Upper lobe of left lung (tissue), 6 donors: ENCODE measurements at regions not wholly inside any gene's neighbourhood (a gene's known extent, or its start where the extent isn't known, plus 50 kb on each side); places are given as distances from the start of the nearest gene placed in this dataset.

Experiments
- ATAC-seq, 2 donors: fragments of 200-7000 bp; cut with Tn5 transposase; one replicate each; pipeline ENCODE4 v1.9.1; 2022; ENCODE audit warnings: mild to moderate bottlenecking in 2 of 2, moderate library complexity in 2 of 2; ENCODE audit not compliant: low FRiP score in 2 of 2
- DNase-seq, 2 donors: peaks; one replicate each; pipeline ENCODE4 v3.0.0-alpha.2; 2019 to 2020
- H3K27ac ChIP-seq, 4 donors: fragments of 200-600 bp; sonication (generic); one replicate each; pipeline ENCODE4 v1.5.1; 2016 to 2019
- H3K27me3 ChIP-seq, 4 donors: fragments of 200-600 bp; sonication (generic); one replicate each; pipeline ENCODE4 v1.5.1; 2017 to 2019
- H3K36me3 ChIP-seq, 4 donors: fragments of 200-600 bp; sonication (generic); one replicate each; pipeline ENCODE4 v1.5.1; 2016 to 2019
- H3K4me1 ChIP-seq, 4 donors: fragments of 200-600 bp; sonication (generic); one replicate each; pipeline ENCODE4 v1.5.1; 2018 to 2019
- H3K4me3 ChIP-seq, 4 donors: fragments of 200-600 bp; sonication (generic); one replicate each; pipeline ENCODE4 v1.5.1; 2017 to 2019; ENCODE audit warnings: mild to moderate bottlenecking in 2 of 4, moderate library complexity in 1 of 4
- H3K9me3 ChIP-seq, 4 donors: fragments of 200-600 bp; sonication (generic); one replicate each; pipeline ENCODE4 v1.5.1; 2018 to 2019
- CTCF ChIP-seq, 6 experiments: fragments of 450-650 bp in 4 of 6; fragments of 200-600 bp in 2 of 6; sonication (generic) in 2 of 6; IDR thresholded peaks; one replicate each; pipeline ENCODE4 v1.5.1; 2016 to 2019; ENCODE audit warnings: antibody characterized with exemption in 6 of 6
- EP300 ChIP-seq, 4 donors: sonication (generic); formaldehyde crosslinking; IDR thresholded peaks; one replicate each; pipeline ENCODE4 v1.5.1; 2017; ENCODE audit warnings: antibody characterized with exemption in 4 of 4, control low read depth in 2 of 4
- POLR2A ChIP-seq, 4 donors: fragments of 450-650 bp; IDR thresholded peaks; one replicate each; pipeline ENCODE4 v1.5.1; 2016 to 2017; ENCODE audit warnings: antibody characterized with exemption in 4 of 4, mild to moderate bottlenecking in 2 of 4
- POLR2AphosphoS5 ChIP-seq, 2 donors: sonication (generic); formaldehyde crosslinking; IDR thresholded peaks; one replicate each; pipeline ENCODE4 v1.5.1; 2017; ENCODE audit warnings: antibody characterized with exemption in 2 of 2
- WGBS, 2 donors: methylation state at CpG; one replicate each; pipeline ENCODE4 v1.1.5; 2017 to 2018; 5-methylcytosine and 5-hydroxymethylcytosine counted together
- donor health status: DM: no; HTN: no; CAD: no; lungs with moderate emphysema.
- donor health status: DM: no; HTN: yes; CAD: no; lungs with severe emphysema.

GRCh38 chr3:68468695-68469375 is 463.5 kb downstream of the TAFA4 start:
- H3K27me3 ChIP-seq, result no peaks in the 10 kb centered on the region
- 71 to 77% methylated on average over 3 of the region's 3 CpGs for WGBS, 2 donors
- no peaks in the 10 kb centered on the region for H3K36me3 ChIP-seq
- H3K4me1 ChIP-seq, result no peaks in the 10 kb centered on the region
- DNase-seq, result no peak
- H3K27ac ChIP-seq, result no peak overlapping the region
- ATAC-seq, result no peak
- H3K9me3 ChIP-seq, result peaks cover 0 to 5% (median 0%) of the 10 kb centered on the region in 4 donors
- TF ChIP-seq POLR2A (IDR thresholded peaks at IDR 0.05) (no peak), CTCF (IDR thresholded peaks at IDR 0.05) (no peak), POLR2AphosphoS5 (IDR thresholded peaks at IDR 0.05) (no peak), EP300 (IDR thresholded peaks at IDR 0.05) (no peak)
- H3K4me3 ChIP-seq, result no peak overlapping the region

DNA sequence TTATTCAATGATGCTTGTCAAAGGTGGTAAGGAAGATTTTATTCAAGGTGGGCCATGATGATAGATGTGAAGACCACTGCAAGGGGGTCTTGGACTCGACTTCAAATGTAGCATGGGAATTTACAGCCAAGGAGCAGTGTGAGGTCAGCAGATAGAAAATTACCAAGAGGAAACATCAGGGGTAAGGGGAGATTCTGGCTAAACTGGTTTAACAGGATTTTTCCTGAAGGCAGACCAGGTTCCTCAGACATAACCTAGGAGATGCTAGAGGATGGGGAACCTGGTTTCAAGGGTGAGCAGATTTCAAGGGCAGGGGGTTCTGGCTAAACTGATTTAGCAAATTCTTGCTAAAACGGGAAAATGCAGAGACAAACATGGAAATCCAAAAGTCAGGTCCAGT is 464.9 kb downstream of the TAFA4 start:
- Histone ChIP-seq H3K4me1 (no peaks in the 10 kb centered on the region), H3K4me3 (no peak overlapping the region), H3K9me3 (peaks cover 0 to 5% (median 0%) of the 10 kb centered on the region in 4 donors), H3K27me3 (no peaks in the 10 kb centered on the region), H3K36me3 (no peaks in the 10 kb centered on the region), H3K27ac (no peak overlapping the region)
- 58 to 69% methylated on average over 2 of the region's 2 CpGs for WGBS, 2 donors
- no peak for TF ChIP-seq POLR2A (IDR thresholded peaks at IDR 0.05)
- TF ChIP-seq POLR2AphosphoS5 (IDR thresholded peaks at IDR 0.05), result no peak
- TF ChIP-seq EP300 (IDR thresholded peaks at IDR 0.05), result no peak
- TF ChIP-seq CTCF (IDR thresholded peaks at IDR 0.05), result no peak
- DNase-seq, result no peak
- ATAC-seq, result no peak

DNA sequence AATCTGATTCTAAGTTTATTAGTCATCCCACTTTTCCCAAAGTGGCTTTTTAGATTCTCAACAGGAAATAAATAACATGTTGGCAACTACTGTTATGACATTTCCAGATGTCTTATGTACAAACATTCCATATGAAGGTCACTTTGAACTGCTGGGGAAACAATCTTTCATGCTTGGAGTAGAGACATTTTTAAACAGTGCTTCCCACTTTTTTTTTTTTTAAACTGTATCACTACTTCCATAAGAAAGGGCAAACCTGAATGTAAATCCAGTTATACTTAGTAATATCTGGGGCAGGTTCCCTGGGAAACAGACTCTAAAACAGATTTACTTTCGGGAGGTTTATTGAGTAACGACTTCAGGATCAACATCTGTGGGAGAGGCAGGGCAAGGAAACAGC is 473.8 kb downstream of the TAFA4 start:
- WGBS, 2 donors, result 59 to 69% methylated on average over 2 of the region's 2 CpGs
- no peak overlapping the region for H3K27ac ChIP-seq
- no peak for ATAC-seq
- H3K27me3 ChIP-seq, result no peaks in the 10 kb centered on the region
- no peaks in the 10 kb centered on the region for H3K36me3 ChIP-seq
- TF ChIP-seq CTCF (IDR thresholded peaks at IDR 0.05) (no peak), EP300 (IDR thresholded peaks at IDR 0.05) (no peak), POLR2A (IDR thresholded peaks at IDR 0.05) (no peak), POLR2AphosphoS5 (IDR thresholded peaks at IDR 0.05) (no peak)
- no peaks in the 10 kb centered on the region for H3K4me1 ChIP-seq
- no peak overlapping the region for H3K4me3 ChIP-seq
- no peak for DNase-seq
- no peaks in the 10 kb centered on the region for H3K9me3 ChIP-seq

GRCh38 chr3:68448510-68449383 is 483.6 kb downstream of the TAFA4 start:
- ATAC-seq, result no peak

More at GRCh38 chr3:68448510-68449383, 483.6 kb downstream of the TAFA4 start:
- Histone ChIP-seq H3K27me3 (no peaks in the 10 kb centered on the region), H3K4me3 (no peak overlapping the region), H3K27ac (no peak overlapping the region), H3K4me1 (no peaks in the 10 kb centered on the region), H3K9me3 (no peaks in the 10 kb centered on the region), H3K36me3 (no peaks in the 10 kb centered on the region)
- no peak for TF ChIP-seq POLR2AphosphoS5 (IDR thresholded peaks at IDR 0.05)
- no peak for TF ChIP-seq POLR2A (IDR thresholded peaks at IDR 0.05)
- no peak for TF ChIP-seq EP300 (IDR thresholded peaks at IDR 0.05)
- no peak for TF ChIP-seq CTCF (IDR thresholded peaks at IDR 0.05)
- DNase-seq, result no peak
- WGBS, 2 donors, result 82 to 86% methylated on average over 5 of the region's 5 CpGs
